HEK293 (cell line): ENCODE measurements at regions not wholly inside any gene's neighbourhood (a gene's known extent, or its start where the extent isn't known, plus 50 kb on each side); places are given as distances from the start of the nearest gene placed in this dataset.

Source experiments
- EGR2 ChIP-seq: fragments of 450-650 bp; formaldehyde crosslinking; IDR thresholded peaks from 2 replicates; pipeline ENCODE4 v1.5.1; 2016; ENCODE audit warnings: low read depth, missing biosample characterization, missing genetic modification characterization
- ELK4 ChIP-seq: IDR thresholded peaks from 2 replicates; pipeline ENCODE4 v1.6.1; 2011; ENCODE audit warnings: mild to moderate bottlenecking, low read depth, low read length, borderline replicate concordance
- GLI2 ChIP-seq: fragments of 450-650 bp; formaldehyde crosslinking; IDR thresholded peaks from 2 replicates; pipeline ENCODE4; 2017; ENCODE audit warnings: missing biosample characterization, missing genetic modification characterization, low read depth, borderline replicate concordance
- HOXC10 ChIP-seq: sonication (generic); formaldehyde crosslinking; IDR thresholded peaks from 2 replicates; pipeline ENCODE4 v1.8.1; 2023; ENCODE audit warnings: mild to moderate bottlenecking, missing genetic modification reagents
- KLF16 ChIP-seq: fragments of 450-650 bp; formaldehyde crosslinking; IDR thresholded peaks from 2 replicates; pipeline ENCODE4 v1.5.1; 2017; ENCODE audit warnings: missing biosample characterization, missing genetic modification characterization
- PRDM2 ChIP-seq: fragments of 450-650 bp; formaldehyde crosslinking; IDR thresholded peaks from 2 replicates; pipeline ENCODE4 v1.5.1; 2016; ENCODE audit warnings: missing biosample characterization, missing genetic modification characterization, borderline replicate concordance
- SP7 ChIP-seq: fragments of 450-650 bp; formaldehyde crosslinking; IDR thresholded peaks from 2 replicates; pipeline ENCODE4 v1.5.1; 2016; ENCODE audit warnings: missing biosample characterization, missing genetic modification characterization
- TRIM28 ChIP-seq: IDR thresholded peaks from 2 replicates; pipeline ENCODE4 v1.6.1; 2011; ENCODE audit warnings: low read length, control low read depth, borderline replicate concordance
- WT1 ChIP-seq: fragments of 450-650 bp; formaldehyde crosslinking; IDR thresholded peaks from 2 replicates; pipeline ENCODE4 v1.5.1; 2016; ENCODE audit warnings: missing biosample characterization, missing genetic modification characterization
- ZBTB1 ChIP-seq: fragments of 450-650 bp; formaldehyde crosslinking; IDR thresholded peaks from 2 replicates; pipeline ENCODE4 v1.5.1; 2016; ENCODE audit warnings: missing biosample characterization, missing genetic modification characterization
- ZBTB20 ChIP-seq: fragments of 450-650 bp; formaldehyde crosslinking; IDR thresholded peaks from 2 replicates; pipeline ENCODE4 v1.5.1; 2016; ENCODE audit warnings: missing biosample characterization, missing genetic modification characterization
- ZBTB21 ChIP-seq: fragments of 450-650 bp; formaldehyde crosslinking; IDR thresholded peaks from 2 replicates; pipeline ENCODE4 v1.5.1; 2017; ENCODE audit warnings: missing biosample characterization, missing genetic modification characterization
- ZBTB8A ChIP-seq: fragments of 450-650 bp; formaldehyde crosslinking; IDR thresholded peaks from 2 replicates; pipeline ENCODE4 v1.5.1; 2016; ENCODE audit warnings: missing biosample characterization, missing genetic modification characterization
- ZFP3 ChIP-seq: fragments of 450-650 bp; formaldehyde crosslinking; IDR thresholded peaks from 2 replicates; pipeline ENCODE4 v1.5.1; 2016; ENCODE audit warnings: low read depth, missing biosample characterization, missing genetic modification characterization
- ZIC2 ChIP-seq: fragments of 450-650 bp; formaldehyde crosslinking; IDR thresholded peaks from 2 replicates; pipeline ENCODE4 v1.5.1; 2016; ENCODE audit warnings: missing biosample characterization, missing genetic modification characterization
- ZNF121 ChIP-seq: fragments of 450-650 bp; formaldehyde crosslinking; IDR thresholded peaks from 2 replicates; pipeline ENCODE4 v1.5.1; 2016; ENCODE audit warnings: missing biosample characterization, missing genetic modification characterization
- ZNF2 ChIP-seq: fragments of 450-650 bp; formaldehyde crosslinking; IDR thresholded peaks from 2 replicates; pipeline ENCODE4 v1.5.1; 2016; ENCODE audit warnings: missing biosample characterization, missing genetic modification characterization
- ZNF404 ChIP-seq: fragments of 450-650 bp; formaldehyde crosslinking; IDR thresholded peaks from 2 replicates; pipeline ENCODE4 v1.5.1; 2017; ENCODE audit warnings: missing biosample characterization, missing genetic modification characterization
- ZNF529 ChIP-seq: fragments of 450-650 bp; formaldehyde crosslinking; IDR thresholded peaks from 2 replicates; pipeline ENCODE4 v1.5.1; 2017; ENCODE audit warnings: missing genetic modification characterization, missing biosample characterization; ENCODE audit not compliant: insufficient replicate concordance
- ZNF530 ChIP-seq: fragments of 450-650 bp; formaldehyde crosslinking; IDR thresholded peaks from 2 replicates; pipeline ENCODE4 v1.5.1; 2016; ENCODE audit warnings: low read depth, missing biosample characterization, missing genetic modification characterization
- ZNF544 ChIP-seq: fragments of 450-650 bp; formaldehyde crosslinking; IDR thresholded peaks from 2 replicates; pipeline ENCODE4 v1.5.0; 2017; ENCODE audit warnings: missing biosample characterization, missing genetic modification characterization
- ZNF621 ChIP-seq: fragments of 450-650 bp; formaldehyde crosslinking; IDR thresholded peaks from 2 replicates; pipeline ENCODE4 v1.5.1; 2017; ENCODE audit warnings: missing biosample characterization, missing genetic modification characterization
- ZNF626 ChIP-seq: fragments of 450-650 bp; sonication (Bioruptor Pico); formaldehyde crosslinking; IDR thresholded peaks from 2 replicates; pipeline ENCODE4 v1.5.1; 2018; ENCODE audit warnings: missing biosample characterization, missing genetic modification characterization, inconsistent platforms
- ZNF658 ChIP-seq: fragments of 450-650 bp; formaldehyde crosslinking; IDR thresholded peaks from 2 replicates; pipeline ENCODE4; 2016; ENCODE audit warnings: missing biosample characterization, missing genetic modification characterization
- ZNF670 ChIP-seq: fragments of 450-650 bp; formaldehyde crosslinking; IDR thresholded peaks from 2 replicates; pipeline ENCODE4 v1.5.1; 2016; ENCODE audit warnings: missing biosample characterization, missing genetic modification characterization, low read depth
- ZNF76 ChIP-seq: fragments of 450-650 bp; formaldehyde crosslinking; IDR thresholded peaks from 2 replicates; pipeline ENCODE4; 2016; ENCODE audit warnings: low read depth, missing biosample characterization, missing genetic modification characterization, borderline replicate concordance
- ZSCAN4 ChIP-seq: fragments of 450-650 bp; formaldehyde crosslinking; IDR thresholded peaks from 2 replicates; pipeline ENCODE4 v1.5.1; 2017; ENCODE audit warnings: missing biosample characterization, missing genetic modification characterization
- TF ChIP-seq, protein P1 (sequence below): fragments of 450-650 bp; formaldehyde crosslinking; IDR thresholded peaks from 2 replicates; pipeline ENCODE4 v1.5.1; 2016; ENCODE audit warnings: missing biosample characterization, missing genetic modification characterization
- TF ChIP-seq, protein P2 (sequence below): fragments of 450-650 bp; formaldehyde crosslinking; IDR thresholded peaks from 2 replicates; pipeline ENCODE4 v1.5.1; 2016; ENCODE audit warnings: missing biosample characterization, missing genetic modification characterization

DNA sequence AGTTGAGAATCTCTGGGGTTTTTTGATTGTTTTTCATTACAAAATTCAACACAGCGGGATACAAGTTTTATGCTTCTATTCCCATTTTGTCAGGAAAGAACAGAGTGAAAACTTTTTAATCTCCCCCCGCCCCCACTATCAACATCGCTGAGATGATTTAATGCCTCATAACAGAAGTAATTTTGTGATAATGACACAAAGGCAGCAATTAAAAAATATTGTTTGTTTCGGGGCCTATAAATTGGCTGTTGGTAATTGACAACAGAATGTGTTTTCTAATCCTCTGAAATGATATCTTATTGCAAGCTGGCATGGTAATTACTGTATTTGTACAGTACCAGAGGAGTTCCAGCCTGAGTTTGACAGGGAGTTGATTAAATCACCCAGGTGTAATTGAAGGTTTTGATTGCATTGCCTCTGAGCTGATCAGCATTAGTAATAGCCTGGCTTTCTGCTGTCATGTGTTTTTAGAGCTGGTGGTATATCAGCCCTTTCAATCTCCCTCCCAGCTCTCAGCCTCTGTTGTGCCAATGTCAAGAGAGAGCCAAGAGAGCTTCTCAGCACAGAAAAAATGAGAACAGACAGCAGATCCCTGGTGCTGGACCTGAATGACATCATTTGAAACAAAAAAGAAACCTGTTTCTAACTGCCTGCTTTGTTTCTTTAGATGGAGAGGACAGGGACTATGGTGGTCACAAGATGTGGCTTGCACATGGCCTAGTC is 265.1 kb downstream of the FAM76B start (continued):
- TF ChIP-seq ELK4 (no peak), ZNF670 (tag by site-specific recombination) (no peak), ZNF121 (no peak; the same call in 1 of the 2 replicates), ZBTB8A (tag by site-specific recombination) (no peak), ZBTB20 (no peak), WT1 (tag by site-specific recombination) (peak; percentile 96), ZNF2 (tag by site-specific recombination) (no peak), TRIM28 (no peak), ZSCAN4 (peak; percentile 45; the same call in 1 of the 2 replicates), PRDM2 (tag by site-specific recombination) (no peak), ZIC2 (tag by site-specific recombination) (0 out of 2 replicates have a peak, but pooled peaks have one; percentile 16), ZNF621 (tag by site-specific recombination) (no peak), ZNF626 (no peak), ZNF529 (tag by site-specific recombination) (no peak), SP7 (tag by site-specific recombination) (peak; percentile 100), ZNF404 (tag by site-specific recombination) (no peak), HOXC10 (no peak), EGR2 (no peak), ZBTB1 (0 out of 2 replicates have a peak, but pooled peaks have one; percentile 22), KLF16 (tag by site-specific recombination) (no peak), ZBTB21 (tag by site-specific recombination) (no peak), GLI2 (peak; percentile 75), ZNF530 (tag by site-specific recombination) (no peak), ZNF544 (tag by site-specific recombination) (no peak), ZFP3 (tag by site-specific recombination) (no peak), ZNF658 (tag by site-specific recombination) (no peak), ZNF76 (no peak)
- TF ChIP-seq, protein P1, sequence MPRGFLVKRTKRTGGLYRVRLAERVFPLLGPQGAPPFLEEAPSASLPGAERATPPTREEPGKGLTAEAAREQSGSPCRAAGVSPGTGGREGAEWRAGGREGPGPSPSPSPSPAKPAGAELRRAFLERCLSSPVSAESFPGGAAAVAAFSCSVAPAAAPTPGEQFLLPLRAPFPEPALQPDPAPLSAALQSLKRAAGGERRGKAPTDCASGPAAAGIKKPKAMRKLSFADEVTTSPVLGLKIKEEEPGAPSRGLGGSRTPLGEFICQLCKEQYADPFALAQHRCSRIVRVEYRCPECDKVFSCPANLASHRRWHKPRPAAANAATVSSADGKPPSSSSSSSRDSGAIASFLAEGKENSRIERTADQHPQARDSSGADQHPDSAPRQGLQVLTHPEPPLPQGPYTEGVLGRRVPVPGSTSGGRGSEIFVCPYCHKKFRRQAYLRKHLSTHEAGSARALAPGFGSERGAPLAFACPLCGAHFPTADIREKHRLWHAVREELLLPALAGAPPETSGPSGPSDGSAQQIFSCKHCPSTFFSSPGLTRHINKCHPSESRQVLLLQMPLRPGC (tag by site-specific recombination) = peak; percentile 85
- TF ChIP-seq, protein P2, sequence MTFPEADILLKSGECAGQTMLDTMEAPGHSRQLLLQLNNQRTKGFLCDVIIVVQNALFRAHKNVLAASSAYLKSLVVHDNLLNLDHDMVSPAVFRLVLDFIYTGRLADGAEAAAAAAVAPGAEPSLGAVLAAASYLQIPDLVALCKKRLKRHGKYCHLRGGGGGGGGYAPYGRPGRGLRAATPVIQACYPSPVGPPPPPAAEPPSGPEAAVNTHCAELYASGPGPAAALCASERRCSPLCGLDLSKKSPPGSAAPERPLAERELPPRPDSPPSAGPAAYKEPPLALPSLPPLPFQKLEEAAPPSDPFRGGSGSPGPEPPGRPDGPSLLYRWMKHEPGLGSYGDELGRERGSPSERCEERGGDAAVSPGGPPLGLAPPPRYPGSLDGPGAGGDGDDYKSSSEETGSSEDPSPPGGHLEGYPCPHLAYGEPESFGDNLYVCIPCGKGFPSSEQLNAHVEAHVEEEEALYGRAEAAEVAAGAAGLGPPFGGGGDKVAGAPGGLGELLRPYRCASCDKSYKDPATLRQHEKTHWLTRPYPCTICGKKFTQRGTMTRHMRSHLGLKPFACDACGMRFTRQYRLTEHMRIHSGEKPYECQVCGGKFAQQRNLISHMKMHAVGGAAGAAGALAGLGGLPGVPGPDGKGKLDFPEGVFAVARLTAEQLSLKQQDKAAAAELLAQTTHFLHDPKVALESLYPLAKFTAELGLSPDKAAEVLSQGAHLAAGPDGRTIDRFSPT (tag by site-specific recombination) = no peak
